Right lobe of liver (tissue), 6 donors: ENCODE measurements at regions not wholly inside any gene's neighbourhood (a gene's known extent, or its start where the extent isn't known, plus 50 kb on each side); places are given as distances from the start of the nearest gene placed in this dataset.

Experiments used
- ATAC-seq, 4 donors: fragments of 200-7000 bp; cut with Tn5 transposase; one replicate each; pipeline ENCODE4 v1.9.1; 2020; ENCODE audit warnings: mild to moderate bottlenecking in 4 of 4, moderate library complexity in 4 of 4
- DNase-seq, 3 donors: peaks; one replicate each; pipeline ENCODE4 v3.0.0-alpha.2; 2020
- H3K27ac ChIP-seq, 3 donors: fragments of 200-600 bp; one replicate each; pipeline ENCODE4 v1.8.0; 2022
- H3K27me3 ChIP-seq, 2 donors: fragments of 200-600 bp; one replicate each; pipeline ENCODE4 v1.8.0; 2022
- H3K36me3 ChIP-seq, 4 donors: fragments of 200-600 bp; sonication (generic) in 1 of 4; one replicate each; pipeline versions ENCODE4 v1.5.1 to v1.8.0; 2017 to 2022; ENCODE audit warnings: control low read depth in 1 of 4
- H3K4me1 ChIP-seq, 4 donors: fragments of 200-600 bp; sonication (generic) in 1 of 4; one replicate each; pipeline versions ENCODE4 v1.5.1 to v1.8.0; 2017 to 2022; ENCODE audit warnings: control low read depth in 1 of 4
- H3K4me3 ChIP-seq, 3 donors: fragments of 200-600 bp; one replicate each; pipeline ENCODE4 v1.8.0; 2022
- H3K9me3 ChIP-seq, 4 donors: fragments of 200-600 bp; sonication (generic) in 1 of 4; one replicate each; pipeline versions ENCODE4 v1.5.1 to v1.8.0; 2017 to 2022; ENCODE audit warnings: control low read depth in 1 of 4
- POLR2A ChIP-seq: fragments of 450-650 bp; IDR thresholded peaks from one replicate; pipeline ENCODE4 v1.6.1; 2017; ENCODE audit warnings: antibody characterized with exemption, mild to moderate bottlenecking
- WGBS: methylation state at CpG from one replicate; pipeline ENCODE4 v1.1.6; 2018; ENCODE audit warnings: low coverage, low lambda C conversion rate; ENCODE audit not compliant: insufficient coverage; ENCODE audit errors: missing lambda C conversion rate; 5-methylcytosine and 5-hydroxymethylcytosine counted together
- intact Hi-C, 2 donors: fragments of 100-400 bp; cut with DNase I; formaldehyde crosslinking; loops; one replicate each; pipeline versions ENCODE4 v1.11.2 to v1.14.1; 2022
- small RNA-seq, 2 experiments: library from RNA; depleted of rRNA; stranded (forward); fragments of <200 nt; gene quantifications; one replicate each; pipeline ENCODE3, GENCODE V24; 2016
- TF ChIP-seq, protein P1 (sequence below), 4 donors: fragments of 200-600 bp in 3 of 4; fragments of 450-650 bp in 1 of 4; IDR thresholded peaks; one replicate each; pipeline versions ENCODE4 v1.5.1 to v1.8.0; 2016 to 2022; ENCODE audit warnings: antibody characterized with exemption in 4 of 4, mild to moderate bottlenecking in 2 of 4
- donor health status: DM: no; HTN: yes; CAD: no.
- donor health status: DM: no; HTN: no; CAD: no.
- donor health status: DM: no; HTN: no; CAD: no.
- donor health status: DM: no; HTN: yes; CAD: no.
- donor health status: DM: no; HTN: yes; CAD: no.

DNA sequence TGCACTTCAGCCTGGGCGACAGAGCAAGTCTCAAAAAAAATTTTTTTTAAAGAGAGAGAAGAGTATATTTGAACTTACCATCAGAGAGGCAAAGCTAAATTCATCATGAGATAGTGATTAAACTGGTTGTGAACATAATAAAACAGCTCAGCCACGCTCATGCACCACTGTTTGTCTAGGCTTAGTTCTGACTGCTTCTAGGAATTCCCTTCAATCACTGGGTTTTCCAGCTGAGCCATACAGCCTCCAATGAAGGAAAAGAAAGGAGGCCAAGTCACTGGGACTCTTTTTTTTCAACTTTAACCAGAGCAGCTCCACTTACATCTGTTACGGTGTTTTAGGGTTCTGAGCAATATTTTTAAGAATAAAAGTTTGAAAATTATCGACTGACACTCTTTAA is 50.4 kb upstream of the HNRNPU start:
- WGBS, result 75% methylated on average over 4 of the region's 4 CpGs
- TF ChIP-seq, protein P1, sequence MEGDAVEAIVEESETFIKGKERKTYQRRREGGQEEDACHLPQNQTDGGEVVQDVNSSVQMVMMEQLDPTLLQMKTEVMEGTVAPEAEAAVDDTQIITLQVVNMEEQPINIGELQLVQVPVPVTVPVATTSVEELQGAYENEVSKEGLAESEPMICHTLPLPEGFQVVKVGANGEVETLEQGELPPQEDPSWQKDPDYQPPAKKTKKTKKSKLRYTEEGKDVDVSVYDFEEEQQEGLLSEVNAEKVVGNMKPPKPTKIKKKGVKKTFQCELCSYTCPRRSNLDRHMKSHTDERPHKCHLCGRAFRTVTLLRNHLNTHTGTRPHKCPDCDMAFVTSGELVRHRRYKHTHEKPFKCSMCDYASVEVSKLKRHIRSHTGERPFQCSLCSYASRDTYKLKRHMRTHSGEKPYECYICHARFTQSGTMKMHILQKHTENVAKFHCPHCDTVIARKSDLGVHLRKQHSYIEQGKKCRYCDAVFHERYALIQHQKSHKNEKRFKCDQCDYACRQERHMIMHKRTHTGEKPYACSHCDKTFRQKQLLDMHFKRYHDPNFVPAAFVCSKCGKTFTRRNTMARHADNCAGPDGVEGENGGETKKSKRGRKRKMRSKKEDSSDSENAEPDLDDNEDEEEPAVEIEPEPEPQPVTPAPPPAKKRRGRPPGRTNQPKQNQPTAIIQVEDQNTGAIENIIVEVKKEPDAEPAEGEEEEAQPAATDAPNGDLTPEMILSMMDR (IDR thresholded peaks at IDR 0.05), result no peak
- no peak for TF ChIP-seq POLR2A

More for the DNA sequence above, 50.4 kb upstream of the HNRNPU start:
- ATAC-seq, result no peak
- Histone ChIP-seq H3K4me1 (peaks cover 0 to 8% (median 0%) of the 10 kb centered on the region in 4 donors), H3K9me3 (no peaks in the 10 kb centered on the region), H3K27ac (no peak overlapping the region), H3K36me3 (no peaks in the 10 kb centered on the region), H3K4me3 (no peak overlapping the region), H3K27me3 (peaks cover 0 to 5% of the 10 kb centered on the region in 2 donors)
- intact Hi-C loops, result no loop called here
- DNase-seq, result no peak

Small RNA genes lying in the stretch of these regions (small RNA-seq; reads per million reads assigned to genes)
- gene RNU6-1089P (0 reads per million in 2 experiments), gene RNU6-947P (0 reads per million in 2 experiments), gene RNU6-999P (0 reads per million in 2 experiments)
